Endothelial cell of umbilical vein (primary cell): ENCODE measurements at regions not wholly inside any gene's neighbourhood (a gene's known extent, or its start where the extent isn't known, plus 50 kb on each side); places are given as distances from the start of the nearest gene placed in this dataset.

ENCODE experiments used
- BruUV-seq: library from RNA; stranded (reverse); fragments of 400-500 nt; replicated peaks from 2 replicates; lab custom pipeline; 2021; lab: Mats Ljungman, UMichigan
- CTCF ChIA-PET: fragments of 300-600, 350-600 bp; sonication (Branson Sonifier 250); formaldehyde crosslinking; loops from one replicate; lab custom pipeline; 2021; ENCODE audit warnings: antibody characterized with exemption, inconsistent platforms; lab: Charles Lee
- POLR2A ChIA-PET: fragments of 300-600, 350-600 bp; sonication (Branson Sonifier 250); formaldehyde crosslinking; loops from one replicate; lab custom pipeline; 2021; ENCODE audit warnings: antibody characterized with exemption, inconsistent platforms; lab: Charles Lee
- DNase-seq: peaks from one replicate; pipeline ENCODE4 v3.0.0-alpha.2; 2011; ENCODE audit warnings: low read depth, low spot score
- FAIRE-seq: peaks from 2 replicates; lab custom pipeline; 2011; peaks lifted over from hg19 to GRCh38; lab: Jason Lieb, UNC
- H2AFZ ChIP-seq: 2 replicates; pipeline ENCODE4 v1.6.0; 2012; ENCODE audit warnings: low read depth, low read length, control low read depth, inconsistent platforms
- H3K27ac ChIP-seq: 2 replicates; pipeline ENCODE4 v1.5.1; 2011; ENCODE audit warnings: low read depth, mild to moderate bottlenecking, control low read depth, low read length, moderate library complexity; ENCODE audit not compliant: insufficient read depth
- H3K27me3 ChIP-seq, 2 experiments: 2 replicates each; pipeline versions ENCODE4 v1.6.0 to v1.6.1; 2011; ENCODE audit warnings: low read length in 2 of 2, mixed read lengths in 1 of 2; ENCODE audit not compliant: control insufficient read depth in 2 of 2, insufficient read depth in 2 of 2
- H3K36me3 ChIP-seq, 2 experiments: 2 replicates in 1 of 2; 3 replicates in 1 of 2; pipeline ENCODE4 v1.5.1; 2011; ENCODE audit warnings: low read length in 2 of 2, mild to moderate bottlenecking in 1 of 2, moderate library complexity in 1 of 2; ENCODE audit not compliant: control insufficient read depth in 2 of 2, insufficient read depth in 2 of 2; ENCODE audit errors: extremely low read depth in 1 of 2
- H3K4me1 ChIP-seq: 3 replicates; pipeline ENCODE4 v1.5.1; 2011; ENCODE audit warnings: mild to moderate bottlenecking, low read length; ENCODE audit not compliant: control insufficient read depth, insufficient read depth; ENCODE audit errors: extremely low read depth
- H3K4me2 ChIP-seq: 2 replicates; pipeline ENCODE4 v1.6.1; 2011; ENCODE audit warnings: low read length, control low read depth, mixed read lengths; ENCODE audit not compliant: insufficient read depth
- H3K4me3 ChIP-seq, 3 experiments: fragments of 200-600 bp in 1 of 3; sonication (generic), shearing (Covaris generic) in 1 of 3; replicated peaks in 1 of 3; 2 replicates each; pipeline ENCODE4 v1.5.1; 2011 to 2016; ENCODE audit warnings: control low read depth in 3 of 3, low read length in 3 of 3, mild to moderate bottlenecking in 2 of 3, inconsistent platforms in 1 of 3, low read depth in 1 of 3, moderate library complexity in 1 of 3; ENCODE audit not compliant: insufficient read depth in 1 of 3
- H3K79me2 ChIP-seq: 2 replicates; pipeline ENCODE4 v1.6.0; 2012; ENCODE audit warnings: low read length, inconsistent platforms; ENCODE audit not compliant: control insufficient read depth, insufficient read depth
- H3K9ac ChIP-seq: replicated peaks from 2 replicates; pipeline ENCODE3; 2011; ENCODE audit warnings: low read length, control low read depth; ENCODE audit not compliant: insufficient read depth; ENCODE audit errors: extremely low read depth
- H3K9me1 ChIP-seq: replicated peaks from 3 replicates; pipeline ENCODE4 v1.6.0; 2011; ENCODE audit warnings: mild to moderate bottlenecking, low read length; ENCODE audit not compliant: control insufficient read depth, insufficient read depth; ENCODE audit errors: extremely low read depth
- H3K9me3 ChIP-seq: replicated peaks from 2 replicates; pipeline ENCODE4 v1.5.1; 2012; ENCODE audit warnings: low read length, inconsistent platforms; ENCODE audit not compliant: control insufficient read depth, insufficient read depth
- H4K20me1 ChIP-seq: replicated peaks from 2 replicates; pipeline ENCODE3; 2011; ENCODE audit warnings: mild to moderate bottlenecking, low read length; ENCODE audit not compliant: control insufficient read depth, insufficient read depth; ENCODE audit errors: extremely low read depth
- CTCF ChIP-seq, 2 donors: IDR thresholded peaks; 1 replicate in 1 of 2; 2 replicates in 1 of 2; pipeline ENCODE4 v1.5.1; 2011; ENCODE audit warnings: low read length in 2 of 2, mild to moderate bottlenecking in 2 of 2, moderate library complexity in 2 of 2, control low read depth in 1 of 2, inconsistent platforms in 1 of 2, low read depth in 1 of 2; ENCODE audit not compliant: insufficient read depth in 1 of 2; ENCODE audit errors: extremely low read depth in 1 of 2
- EZH2 ChIP-seq: IDR thresholded peaks from 2 replicates; pipeline ENCODE4 v1.6.1; 2012; ENCODE audit warnings: borderline replicate concordance, low read depth, mild to moderate bottlenecking, moderate library complexity, low read length, inconsistent platforms; ENCODE audit not compliant: severe bottlenecking
- FOS ChIP-seq: IDR thresholded peaks from 2 replicates; pipeline ENCODE4 v1.6.1; 2011; ENCODE audit warnings: mild to moderate bottlenecking, low read length, moderate library complexity, borderline replicate concordance; ENCODE audit not compliant: insufficient read depth
- GATA2 ChIP-seq: IDR thresholded peaks from 2 replicates; pipeline ENCODE4 v1.7.0; 2011; ENCODE audit warnings: low read depth, mild to moderate bottlenecking, moderate library complexity, mixed read lengths, low read length; ENCODE audit not compliant: insufficient read length, insufficient read depth
- JUN ChIP-seq: IDR thresholded peaks from 2 replicates; pipeline ENCODE4 v1.6.1; 2011; ENCODE audit warnings: borderline replicate concordance, low read depth; ENCODE audit not compliant: insufficient read length, insufficient read depth
- MAX ChIP-seq: IDR thresholded peaks from 2 replicates; pipeline ENCODE4 v1.6.1; 2011; ENCODE audit not compliant: insufficient read depth, insufficient read length
- MYC ChIP-seq: IDR thresholded peaks from one replicate; pipeline ENCODE4 v1.6.1; 2011; ENCODE audit warnings: mild to moderate bottlenecking, low read depth, low read length
- POLR2A ChIP-seq: IDR thresholded peaks from 2 replicates; pipeline ENCODE4 v1.6.1; 2012; ENCODE audit warnings: low read depth, mild to moderate bottlenecking, control low read depth, low read length
- POLR2AphosphoS5 ChIP-seq: IDR thresholded peaks from 2 replicates; pipeline ENCODE4 v1.6.1; 2012; ENCODE audit warnings: low read depth, mild to moderate bottlenecking, control low read depth, low read length, moderate library complexity; ENCODE audit not compliant: insufficient read depth
- dilution Hi-C: fragments of 300-500 bp; cut with MboI; formaldehyde crosslinking; loops from one replicate; pipeline ENCODE4 v1.15.0; 2019; ENCODE audit warnings: low sequenced_read_pairs; ENCODE audit not compliant: extremely low pct_ligation_motif_present
- intact Hi-C: fragments of 100-400 bp; cut with micrococcal nuclease; formaldehyde crosslinking; loops from one replicate; pipeline ENCODE4 v1.10.0; 2022

DNA sequence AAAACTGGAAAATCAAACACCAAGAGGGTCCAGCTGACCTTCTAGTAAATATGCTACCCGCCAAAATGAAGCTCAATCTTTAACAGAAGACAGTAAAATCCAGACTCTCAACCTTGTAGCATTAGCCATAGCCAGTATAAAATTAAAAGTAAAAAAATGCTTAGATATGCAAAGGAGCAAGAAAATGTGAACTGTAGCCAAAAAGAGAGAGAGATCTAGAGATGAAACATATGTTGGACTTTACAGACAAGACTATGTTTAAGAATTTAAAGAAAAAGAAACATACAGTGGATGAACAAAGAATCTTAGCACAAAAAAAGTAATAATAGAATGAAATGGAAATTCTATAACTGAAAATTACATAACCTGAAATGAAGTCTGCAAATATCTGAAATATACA lies 344.5 kb downstream of the LRATD1 start:
- H3K4me1 ChIP-seq = no peaks in the 10 kb centered on the region
- no peaks in the 10 kb centered on the region for H3K36me3 ChIP-seq
- H3K27ac ChIP-seq = no peak overlapping the region
- no peaks in the 10 kb centered on the region for H3K9me1 ChIP-seq
- no peak overlapping the region for H3K4me3 ChIP-seq
- no peak for TF ChIP-seq POLR2A
- TF ChIP-seq JUN = no peak
- TF ChIP-seq EZH2 = no peak
- FAIRE-seq (no peak), DNase-seq (no peak)
- POLR2A ChIA-PET = no interaction called here
- intact Hi-C loops = no loop called here
- no peaks in the 10 kb centered on the region for H4K20me1 ChIP-seq
- H2AFZ ChIP-seq = no peak overlapping the region
- dilution Hi-C loops = no loop called here
- CTCF ChIA-PET = no interaction called here
- peaks cover 3% of the 10 kb centered on the region for H3K9me3 ChIP-seq
- no peaks in the 10 kb centered on the region for H3K79me2 ChIP-seq
- no peak overlapping the region for H3K9ac ChIP-seq
- BruUV-seq = no TSS peak
- no peak overlapping the region for H3K4me2 ChIP-seq
- no peaks in the 10 kb centered on the region for H3K27me3 ChIP-seq

DNA sequence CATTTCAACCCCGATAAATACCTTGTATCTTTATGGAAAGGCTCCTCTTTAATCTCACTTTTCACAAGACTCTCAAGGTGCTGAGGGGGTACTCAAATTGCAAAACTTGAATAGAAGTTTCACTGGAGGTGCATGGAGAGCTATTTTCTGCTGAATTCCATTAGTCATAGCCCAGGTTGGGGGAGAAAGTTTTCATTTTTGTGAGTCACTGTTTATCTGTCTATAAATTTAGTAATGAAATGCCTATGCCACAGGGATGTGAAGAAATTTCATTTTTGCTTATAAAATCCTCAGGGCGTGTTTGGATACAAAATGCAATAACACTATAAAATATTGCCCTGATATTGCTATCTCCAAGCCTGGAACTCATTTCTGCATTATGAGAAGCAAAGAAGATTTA lies 346.3 kb downstream of the LRATD1 start:
- Histone ChIP-seq H4K20me1 (no peaks in the 10 kb centered on the region), H3K36me3 (no peaks in the 10 kb centered on the region), H3K79me2 (no peaks in the 10 kb centered on the region), H3K9me1 (no peaks in the 10 kb centered on the region), H3K27me3 (no peaks in the 10 kb centered on the region), H3K4me3 (no peak overlapping the region), H3K4me2 (no peak overlapping the region), H3K4me1 (no peaks in the 10 kb centered on the region), H3K9me3 (peaks cover 3% of the 10 kb centered on the region), H2AFZ (no peak overlapping the region), H3K27ac (no peak overlapping the region), H3K9ac (no peak overlapping the region)
- CTCF ChIA-PET = no interaction called here
- BruUV-seq = no TSS peak
- POLR2A ChIA-PET = no interaction called here
- DNase-seq (no peak), FAIRE-seq (no peak)
- no peak for TF ChIP-seq CTCF (IDR thresholded peaks at IDR 0.05; ENCODE audit: extremely low read depth in 1 of 2, insufficient read depth in 1 of 2, low read depth in 1 of 2, low read length in 2 of 2)
- no peak for TF ChIP-seq FOS
- TF ChIP-seq GATA2 = no peak
- TF ChIP-seq POLR2A = no peak
- TF ChIP-seq MYC = no peak
- TF ChIP-seq EZH2 = no peak
- TF ChIP-seq MAX = no peak
- no peak for TF ChIP-seq POLR2AphosphoS5
- TF ChIP-seq JUN = no peak
- intact Hi-C loops (no loop called here), dilution Hi-C loops (no loop called here)
